Heart left ventricle (tissue), 16 donors: ENCODE measurements at regions not wholly inside any gene's neighbourhood (a gene's known extent, or its start where the extent isn't known, plus 50 kb on each side); places are given as distances from the start of the nearest gene placed in this dataset.
A peak's percentile ranks its signal among the peaks of the same experiment; 100 is the strongest.
"Not testable (repeated sequence)": the region's sequence is repeated elsewhere in the genome, so short reads cannot be mapped to it uniquely, and the experiment has no call there.

ENCODE experiments used
- ATAC-seq, 4 donors: fragments of 200-7000 bp; cut with Tn5 transposase; one replicate each; pipeline ENCODE4 v1.9.1; 2020 to 2022; ENCODE audit warnings: moderate library complexity in 4 of 4, mild to moderate bottlenecking in 3 of 4, moderate number of reproducible peaks in 1 of 4
- DNase-seq, 5 donors: peaks; one replicate each; pipeline ENCODE4 v3.0.0-alpha.2; 2020
- H3K27ac ChIP-seq, 12 donors: fragments of 200-600 bp; sonication (generic) in 4 of 12; one replicate each; pipeline versions ENCODE4 v1.5.0 to v1.8.0; 2016 to 2022; ENCODE audit warnings: mild to moderate bottlenecking in 2 of 12
- H3K27me3 ChIP-seq, 9 donors: fragments of 200-600 bp; sonication (generic) in 2 of 9; one replicate each; pipeline versions ENCODE4 v1.5.1 to v1.8.0; 2016 to 2022; ENCODE audit warnings: mild to moderate bottlenecking in 3 of 9
- H3K36me3 ChIP-seq, 9 donors: fragments of 200-600 bp; sonication (generic) in 2 of 9; one replicate each; pipeline versions ENCODE4 v1.5.0 to v1.8.0; 2018 to 2022; ENCODE audit warnings: mild to moderate bottlenecking in 2 of 9
- H3K4me1 ChIP-seq, 12 donors: fragments of 200-600 bp; sonication (generic) in 4 of 12; one replicate each; pipeline versions ENCODE4 v1.5.0 to v1.8.0; 2016 to 2022; ENCODE audit warnings: mild to moderate bottlenecking in 3 of 12
- H3K4me3 ChIP-seq, 12 donors: fragments of 200-600 bp; sonication (generic) in 4 of 12; one replicate each; pipeline versions ENCODE4 v1.5.0 to v1.8.0; 2017 to 2022; ENCODE audit warnings: mild to moderate bottlenecking in 9 of 12, moderate library complexity in 4 of 12
- H3K9me3 ChIP-seq, 12 donors: fragments of 200-600 bp; sonication (generic) in 4 of 12; one replicate each; pipeline versions ENCODE4 v1.5.0 to v1.8.0; 2016 to 2022; ENCODE audit warnings: mild to moderate bottlenecking in 1 of 12
- WGBS, 4 donors: extraction: QIAGEN DNeasy Blood & Tissue Kit in 2 of 4; methylation state at CpG; one replicate each; pipeline versions ENCODE4 v1.1.5 to v1.1.7; 2013 to 2018; 5-methylcytosine and 5-hydroxymethylcytosine counted together
- intact Hi-C, 10 donors: fragments of 100-400 bp; cut with DNase I; formaldehyde crosslinking; loops; one replicate each; pipeline versions ENCODE4 v1.11.1 to v1.14.2; 2022
- donor health status: ischemic (EF 13 %, LVEDD 7.1; RV severe dilation, severe dysfunction).
- donor health status: healthy with polysubstance abuse.
- donor health status: DM: no; HTN: yes; CAD: no.
- donor health status: DM: no; HTN: no; CAD: no.
- donor health status: ischemic (EF 25% LVEDD 6.9; RV normal size, moderate dysfunction).
- donor health status: ischemic (EF 25% LVEDD 5.7; RV mildly dilated, moderate dysfunction).
- donor health status: healthy.
- donor health status: DM: yes; HTN: yes; CAD: no.
- donor health status: ischemic (EF 35%, LVEDD 5.7; RV mildly dilated, moderate dysfunction).
- donor health status: nonischemic (EF 11% LVEDD 7.7; RV severe dilation, severe dysfunction).
- donor health status: DM: yes; HTN: yes; CAD: no.
- donor health status: PGD.
- donor health status: ischemic (EF 29% LVEDD 5.4; RV normal size, mild dysfunction).
- donor health status: nonischemic (EF 23%, LVEDD 6.1; RV moderate dilation, normal function).

GRCh38 chr4:189707227-189707626, 233.4 kb upstream of the FRG1 start:
- H3K27me3 ChIP-seq, H3K36me3 ChIP-seq, intact Hi-C loops, DNase-seq, ATAC-seq, H3K4me3 ChIP-seq, H3K4me1 ChIP-seq, H3K27ac ChIP-seq, H3K9me3 ChIP-seq: not testable (repeated sequence)
- WGBS, 4 donors: 95 to 100% (median 98%) methylated on average over 1 of the region's 1 CpG

- H3K27ac ChIP-seq, H3K27me3 ChIP-seq, H3K4me1 ChIP-seq, intact Hi-C loops, H3K4me3 ChIP-seq, DNase-seq, H3K9me3 ChIP-seq, H3K36me3 ChIP-seq, ATAC-seq: not testable (repeated sequence)
- 90 to 100% (median 91%) methylated on average over 3 of the region's 3 CpGs for WGBS, 4 donors
Measured at GRCh38 chr4:189711956-189712355, 228.7 kb upstream of the FRG1 start.

DNA sequence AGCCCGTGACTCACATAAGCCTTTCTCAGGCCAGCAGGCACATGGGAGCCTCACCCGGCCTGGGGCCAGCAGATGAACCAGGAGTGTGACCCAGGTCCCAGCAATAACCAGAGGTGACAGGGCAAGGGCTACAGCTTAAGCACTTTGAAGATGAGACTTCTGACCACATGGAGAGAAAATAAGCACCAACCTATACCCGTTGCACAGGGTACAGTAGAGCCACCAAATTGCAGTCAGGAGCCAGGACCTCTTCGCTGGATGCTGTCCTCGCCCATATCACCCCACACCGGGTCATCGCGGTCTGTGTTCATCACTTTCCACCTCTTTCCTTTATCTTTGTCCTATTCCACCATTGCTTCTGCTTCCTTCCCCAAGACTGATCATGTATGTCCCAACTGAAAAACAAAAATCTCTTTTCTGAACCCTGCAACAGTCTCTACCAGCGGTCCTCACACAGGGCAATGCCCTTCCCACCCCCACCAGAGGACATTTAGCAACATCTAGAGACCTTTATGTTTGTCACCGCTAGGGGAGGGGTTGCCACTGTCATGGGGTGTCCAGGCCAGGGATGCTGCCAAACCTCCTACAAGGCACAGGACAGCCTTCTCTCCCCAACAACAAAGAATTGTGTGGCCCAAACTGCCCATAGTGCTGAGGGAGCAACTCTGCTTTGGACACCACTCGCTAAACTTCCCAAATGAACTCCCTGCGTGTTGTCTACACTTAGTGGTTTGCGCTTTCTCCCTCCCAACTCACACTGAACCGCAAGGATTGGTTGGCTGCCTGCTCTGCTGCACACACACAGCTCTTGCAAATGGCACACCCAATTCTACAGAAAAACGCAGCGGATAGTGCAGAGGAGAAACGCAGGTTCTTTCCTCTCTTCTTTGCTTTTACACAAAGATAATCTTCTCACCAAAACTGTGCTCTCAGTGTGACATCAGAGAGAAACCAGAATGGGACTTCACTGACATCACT, 219.4 kb upstream of the FRG1 start:
- DNase-seq, H3K9me3 ChIP-seq, intact Hi-C loops, H3K4me1 ChIP-seq, H3K36me3 ChIP-seq, H3K27me3 ChIP-seq, H3K27ac ChIP-seq: not testable (repeated sequence)
- H3K4me3 ChIP-seq: peak overlapping the region in 4 of 12 donors; percentile 21 to 43 (median 31)
- ATAC-seq: peak in 3 of 4 donors; percentile 28 to 45 (median 33)
- 76 to 92% (median 83%) methylated on average over 17 of the region's 17 CpGs for WGBS, 4 donors

GRCh38 chr4:189722324-189723003, 218.2 kb upstream of the FRG1 start:
- ATAC-seq (peak in 3 of 4 donors; percentile 36 to 76 (median 49)), DNase-seq (peak in 2 of 5 donors; percentile 42 to 60)
- H3K36me3 ChIP-seq, intact Hi-C loops, H3K4me1 ChIP-seq, H3K27me3 ChIP-seq, H3K9me3 ChIP-seq: not testable (repeated sequence)
- WGBS, 4 donors: 62 to 80% (median 68%) methylated on average over 19 to 22 of the region's 23 CpGs
- H3K27ac ChIP-seq: peak overlapping the region in 2 of 12 donors; percentile 39 to 50
- H3K4me3 ChIP-seq: peak overlapping the region in 4 of 12 donors; percentile 21 to 34 (median 28)

DNA sequence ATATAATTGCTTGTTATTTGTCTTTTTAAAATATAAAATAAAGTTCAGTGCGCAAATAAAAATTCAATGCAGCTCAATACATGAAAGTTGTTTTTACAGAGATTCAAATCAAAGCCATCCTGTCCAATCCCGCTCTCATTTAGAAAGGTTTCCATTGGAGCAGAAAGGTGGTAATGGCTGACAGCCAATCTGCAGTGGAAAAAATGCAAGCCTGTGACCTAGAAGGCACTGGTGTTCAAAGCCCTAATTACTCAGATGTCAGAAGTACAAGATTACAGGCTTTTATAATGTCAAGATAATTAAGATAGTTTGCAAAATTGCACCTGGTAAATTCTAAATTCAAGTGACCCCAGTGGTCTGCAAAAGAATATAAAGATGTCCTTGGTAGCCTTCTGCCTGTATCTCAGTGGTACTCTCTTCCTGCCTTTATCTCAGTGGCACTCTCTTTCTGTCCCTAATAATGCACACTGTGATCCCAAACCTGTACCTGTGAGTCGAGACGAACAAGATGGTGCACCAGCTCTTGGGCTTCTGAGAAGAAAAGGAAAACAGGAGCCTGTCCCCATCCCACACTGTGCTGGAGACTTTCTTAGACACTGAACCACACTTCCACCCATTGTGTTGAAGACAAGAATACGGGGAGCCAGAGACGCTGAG, 212.6 kb upstream of the FRG1 start:
- intact Hi-C loops, H3K9me3 ChIP-seq, H3K36me3 ChIP-seq, H3K27me3 ChIP-seq, DNase-seq, H3K4me1 ChIP-seq, H3K27ac ChIP-seq, H3K4me3 ChIP-seq: not testable (repeated sequence)
- ATAC-seq: peak in 3 of 4 donors; percentile 42 to 86 (median 60)
- WGBS, 4 donors: 67 to 77% (median 69%) methylated on average over 2 to 4 of the region's 6 CpGs

- H3K9me3 ChIP-seq, H3K4me3 ChIP-seq, DNase-seq, ATAC-seq, intact Hi-C loops, H3K27me3 ChIP-seq, H3K36me3 ChIP-seq, H3K4me1 ChIP-seq, H3K27ac ChIP-seq: not testable (repeated sequence)
- 75 to 82% (median 81%) methylated on average over 10 of the region's 10 CpGs for WGBS, 4 donors
Measured at GRCh38 chr4:189731989-189732388, 208.7 kb upstream of the FRG1 start.

DNA sequence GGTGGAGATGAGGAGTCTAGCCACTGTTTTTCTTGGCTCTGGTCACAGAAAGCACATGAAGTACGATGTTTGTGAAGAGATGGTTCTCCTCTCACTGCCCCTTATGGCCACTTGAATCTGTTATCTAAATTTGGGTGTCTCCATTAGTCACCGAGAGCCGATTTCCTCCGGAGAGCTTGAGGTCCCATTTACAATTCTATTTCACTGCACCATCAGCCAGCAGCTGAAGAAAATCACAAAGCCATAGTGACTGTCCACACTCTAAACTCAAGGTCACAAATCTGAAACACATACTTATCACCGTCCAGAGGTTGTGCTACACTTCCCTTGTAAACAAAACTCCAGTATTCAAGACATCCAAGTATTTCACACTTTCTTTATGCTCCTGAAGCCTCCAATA, 207.2 kb upstream of the FRG1 start:
- intact Hi-C loops, H3K4me3 ChIP-seq, H3K4me1 ChIP-seq, H3K36me3 ChIP-seq, DNase-seq, H3K9me3 ChIP-seq, H3K27me3 ChIP-seq: not testable (repeated sequence)
- ATAC-seq: peak in 2 of 4 donors; percentile 28 to 53
- H3K27ac ChIP-seq: peak overlapping the region in 1 of 12 donors; percentile 73
- WGBS, 4 donors: 34 to 41% (median 39%) methylated on average over 5 of the region's 5 CpGs

DNA sequence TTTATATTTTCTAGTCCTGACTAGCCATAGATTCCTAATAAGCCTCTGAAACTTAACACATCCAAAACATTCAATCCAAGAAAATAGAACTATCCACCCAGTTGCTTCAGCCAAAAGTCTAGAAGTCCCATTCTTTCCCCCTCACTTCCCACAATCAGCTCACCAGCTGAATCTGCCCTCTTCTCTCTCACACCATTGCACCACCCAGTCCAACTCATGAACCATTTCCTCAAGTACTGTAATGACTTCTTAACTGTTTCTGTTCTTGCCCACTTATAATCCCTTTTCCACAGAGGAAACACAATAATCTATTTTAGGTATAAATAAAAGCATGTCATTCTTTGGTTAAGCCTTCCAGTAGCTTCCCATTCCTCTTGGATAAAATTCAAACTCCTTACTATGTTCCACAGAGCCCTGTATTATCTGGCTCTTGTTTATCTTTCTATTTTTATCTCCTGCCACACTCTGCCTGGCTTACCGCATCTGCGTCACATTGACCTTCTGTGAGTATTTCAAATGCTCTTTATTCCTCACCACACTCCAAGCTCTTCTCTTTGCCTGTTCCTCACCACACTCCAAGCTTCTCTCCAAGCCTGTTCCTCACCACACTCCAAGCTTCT, 205.9 kb upstream of the FRG1 start:
- H3K9me3 ChIP-seq, H3K4me3 ChIP-seq, intact Hi-C loops, DNase-seq, H3K4me1 ChIP-seq, H3K27me3 ChIP-seq, H3K36me3 ChIP-seq: not testable (repeated sequence)
- peak overlapping the region in 8 of 12 donors; percentile 11 to 79 (median 55) for H3K27ac ChIP-seq
- 4 to 18% (median 15%) methylated on average over 2 of the region's 2 CpGs for WGBS, 4 donors
- ATAC-seq: peak; percentile 94 to 97 (median 94)

GRCh38 chr4:189736656-189737055, 204.0 kb upstream of the FRG1 start:
- H3K27ac ChIP-seq, H3K4me1 ChIP-seq, intact Hi-C loops, H3K9me3 ChIP-seq, ATAC-seq, H3K36me3 ChIP-seq, DNase-seq, H3K4me3 ChIP-seq, H3K27me3 ChIP-seq: not testable (repeated sequence)
- 92 to 97% (median 95%) methylated on average over 4 of the region's 4 CpGs for WGBS, 4 donors

DNA sequence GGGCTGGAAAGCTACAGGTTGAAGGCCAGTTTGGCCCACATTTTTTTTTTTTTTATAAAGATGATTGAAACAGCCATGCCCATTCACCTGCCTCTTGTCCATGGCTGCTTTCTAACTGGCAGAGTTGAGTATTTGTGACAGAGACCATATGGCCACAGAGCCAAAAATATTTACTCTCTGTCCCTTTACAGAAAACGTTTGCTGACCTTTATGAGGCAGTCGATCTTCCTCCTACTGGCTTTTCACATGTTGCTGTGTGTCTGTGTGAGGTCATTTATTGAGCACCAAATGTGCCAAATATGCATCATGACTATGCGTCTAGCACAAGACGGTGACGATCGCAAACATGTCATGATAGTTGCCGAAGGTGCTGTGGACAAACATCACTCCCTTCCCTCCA, 200.6 kb upstream of the FRG1 start:
- peak in 3 of 4 donors; percentile 10 to 42 (median 13) for ATAC-seq
- intact Hi-C loops, H3K4me1 ChIP-seq, H3K27ac ChIP-seq, H3K27me3 ChIP-seq, DNase-seq, H3K4me3 ChIP-seq, H3K36me3 ChIP-seq: not testable (repeated sequence)
- peaks cover 0 to 16% (median 0%) of the 10 kb centered on the region in 12 donors for H3K9me3 ChIP-seq
- WGBS, 4 donors: 61 to 71% (median 67%) methylated on average over 7 of the region's 7 CpGs
